ENCODE measurements at regions not wholly inside any gene's neighbourhood (a gene's known extent, or its start where the extent isn't known, plus 50 kb on each side); places are given as distances from the start of the nearest gene placed in this dataset.

- Mint-ChIP-seq H3K9me3 (no peaks in the 10 kb centered on the region), H3K27ac (peak overlapping the region; percentile 96), H3K4me1 (ENCODE audit: low read depth) (peaks cover 65% of the 10 kb centered on the region), H3K27me3 (no peaks in the 10 kb centered on the region), H3K36me3 (ENCODE audit: low read depth) (peaks cover 2% of the 10 kb centered on the region), H3K4me3 (peak overlapping the region; percentile 75)
- DNase-seq, result peak; percentile 48
These were observed 198.3 kb downstream of the AUH start for GRCh38 chr9:91163444-91163772.

GRCh38 chr9:91163773-91164471 is 197.8 kb downstream of the AUH start:
- H3K36me3 Mint-ChIP-seq (ENCODE audit: low read depth), result peaks cover 2% of the 10 kb centered on the region
- no peaks in the 10 kb centered on the region for H3K9me3 Mint-ChIP-seq
- DNase-seq, result peak; percentile 62
- peaks cover 65% of the 10 kb centered on the region for H3K4me1 Mint-ChIP-seq (ENCODE audit: low read depth)
- H3K27me3 Mint-ChIP-seq, result no peaks in the 10 kb centered on the region
- peak overlapping the region; percentile 96 for H3K27ac Mint-ChIP-seq
- peak overlapping the region; percentile 75 for H3K4me3 Mint-ChIP-seq
